ENCODE measurements at regions not wholly inside any gene's neighbourhood (a gene's known extent, or its start where the extent isn't known, plus 50 kb on each side); places are given as distances from the start of the nearest gene placed in this dataset.

- DNase-seq (ENCODE audit: low read depth) = no peak
Measured at GRCh38 chr13:78779608-78780007, 120.7 kb upstream of the OBI1 start.

GRCh38 chr13:78777976-78778375 is 119.0 kb upstream of the OBI1 start:
- DNase-seq (ENCODE audit: low read depth) = no peak

GRCh38 chr13:78777396-78777795 is 118.4 kb upstream of the OBI1 start:
- DNase-seq (ENCODE audit: low read depth) = no peak

- DNase-seq (ENCODE audit: low read depth) = no peak
Measured at GRCh38 chr13:78772933-78773332, 114.0 kb upstream of the OBI1 start.

- DNase-seq (ENCODE audit: low read depth) = no peak
Measured at GRCh38 chr13:78770601-78771000, 111.6 kb upstream of the OBI1 start.

GRCh38 chr13:78768950-78769349 is 110.0 kb upstream of the OBI1 start:
- no peak for DNase-seq (ENCODE audit: low read depth)

- DNase-seq (ENCODE audit: low read depth) = no peak
Measured at GRCh38 chr13:78764665-78765064, 105.7 kb upstream of the OBI1 start.

GRCh38 chr13:78762825-78763224 is 103.9 kb upstream of the OBI1 start:
- DNase-seq (ENCODE audit: low read depth) = no peak

GRCh38 chr13:78759704-78760103 is 100.7 kb upstream of the OBI1 start:
- no peak for DNase-seq (ENCODE audit: low read depth)

- no peak for DNase-seq (ENCODE audit: low read depth)
Measured at GRCh38 chr13:78758549-78758948, 99.6 kb upstream of the OBI1 start.

GRCh38 chr13:78753435-78753834 is 94.5 kb upstream of the OBI1 start:
- no peak for DNase-seq (ENCODE audit: low read depth)

- DNase-seq (ENCODE audit: low read depth) = no peak
Measured at GRCh38 chr13:78750735-78751134, 91.8 kb upstream of the OBI1 start.

GRCh38 chr13:78743973-78744372 is 85.0 kb upstream of the OBI1 start:
- no peak for DNase-seq (ENCODE audit: low read depth)

- no peak for DNase-seq (ENCODE audit: low read depth)
Measured at GRCh38 chr13:78742659-78743058, 83.7 kb upstream of the OBI1 start.

- no peak for DNase-seq (ENCODE audit: low read depth)
Measured at GRCh38 chr13:78736142-78736541, 77.2 kb upstream of the OBI1 start.

- no peak for DNase-seq (ENCODE audit: low read depth)
Measured at GRCh38 chr13:78732445-78733017, 73.6 kb upstream of the OBI1 start.

GRCh38 chr13:78722700-78723099 is 63.7 kb upstream of the OBI1 start:
- no peak for DNase-seq (ENCODE audit: low read depth)

GRCh38 chr13:78719367-78719766 is 60.4 kb upstream of the OBI1 start:
- no peak for DNase-seq (ENCODE audit: low read depth)

GRCh38 chr13:78714717-78715116 is 55.8 kb upstream of the OBI1 start:
- DNase-seq (ENCODE audit: low read depth) = no peak

GRCh38 chr13:78712831-78713230 is 53.9 kb upstream of the OBI1 start:
- no peak for DNase-seq (ENCODE audit: low read depth)

- no peak for DNase-seq (ENCODE audit: low read depth)
Measured at GRCh38 chr13:78709028-78709427, 50.1 kb upstream of the OBI1 start.
